Stimulated activated CD8-positive, alpha-beta memory T cell treated with anti-CD3 and anti-CD28 coated beads, Interleukin-15, amount 100 ng/mL, for 24 hours (primary cell): ENCODE measurements at regions not wholly inside any gene's neighbourhood (a gene's known extent, or its start where the extent isn't known, plus 50 kb on each side); places are given as distances from the start of the nearest gene placed in this dataset.

Experiments used
- DNase-seq: peaks from one replicate; pipeline ENCODE4 v3.0.0-alpha.2; 2020; ENCODE audit warnings: low read depth

DNA sequence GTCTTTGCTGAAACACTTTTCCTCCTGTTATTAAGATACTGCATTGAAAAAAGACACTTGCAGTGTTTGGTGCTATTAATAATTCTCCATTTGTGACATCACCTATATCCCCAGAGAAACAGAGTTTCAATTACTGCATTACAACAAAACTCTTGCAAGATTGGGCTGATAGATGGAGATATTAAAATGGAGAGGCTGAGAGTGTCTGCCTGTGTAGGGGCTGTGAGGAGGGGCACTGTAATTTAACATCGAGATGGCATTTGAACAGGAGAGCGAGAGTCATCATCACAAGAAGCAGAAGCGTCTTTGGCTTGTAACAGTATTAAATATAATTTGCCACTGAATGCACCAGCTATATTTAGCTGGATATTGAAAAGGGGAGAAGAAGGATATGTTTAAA lies 316.5 kb downstream of the CDH26 start:
- DNase-seq: no peak

DNA sequence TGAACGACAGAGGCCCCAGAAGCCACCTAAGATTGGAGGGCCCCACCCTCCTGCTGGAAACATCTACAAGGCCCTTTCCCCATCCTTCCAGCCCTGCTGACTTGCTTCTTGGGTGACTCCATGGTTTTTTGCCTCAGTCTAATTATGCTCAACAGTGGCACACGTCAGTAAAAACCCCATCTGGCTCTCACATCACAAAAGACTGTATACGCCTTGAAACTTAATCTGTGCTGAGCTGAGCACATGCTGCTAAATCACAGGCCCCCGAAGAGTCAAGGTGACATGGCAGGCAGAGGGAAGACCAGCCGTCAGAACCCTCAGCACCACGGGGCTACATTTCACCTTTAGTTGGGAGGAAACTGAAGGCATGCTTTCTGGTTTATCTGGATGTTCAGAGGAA lies 323.1 kb downstream of the CDH26 start:
- no peak for DNase-seq

DNA sequence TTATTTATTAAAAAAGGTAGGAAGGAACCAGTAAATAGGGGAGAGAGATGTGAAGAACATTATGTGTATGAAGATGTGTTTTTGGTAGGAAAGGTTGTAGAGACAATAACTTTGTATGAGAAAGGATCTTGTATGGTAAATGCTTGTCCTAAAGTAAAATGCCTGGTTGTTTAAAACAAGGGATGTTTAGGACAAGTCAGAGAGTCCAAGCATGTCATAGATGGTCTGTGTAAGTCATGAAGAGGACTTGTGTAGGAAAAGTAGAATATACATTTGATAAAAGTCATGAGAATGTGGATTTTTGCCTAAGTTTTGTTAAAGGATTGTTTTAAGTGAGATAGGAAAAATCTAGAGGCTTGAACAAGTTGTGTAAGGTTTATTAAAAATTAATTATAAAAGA lies 325.1 kb downstream of the CDH26 start:
- DNase-seq: no peak

DNA sequence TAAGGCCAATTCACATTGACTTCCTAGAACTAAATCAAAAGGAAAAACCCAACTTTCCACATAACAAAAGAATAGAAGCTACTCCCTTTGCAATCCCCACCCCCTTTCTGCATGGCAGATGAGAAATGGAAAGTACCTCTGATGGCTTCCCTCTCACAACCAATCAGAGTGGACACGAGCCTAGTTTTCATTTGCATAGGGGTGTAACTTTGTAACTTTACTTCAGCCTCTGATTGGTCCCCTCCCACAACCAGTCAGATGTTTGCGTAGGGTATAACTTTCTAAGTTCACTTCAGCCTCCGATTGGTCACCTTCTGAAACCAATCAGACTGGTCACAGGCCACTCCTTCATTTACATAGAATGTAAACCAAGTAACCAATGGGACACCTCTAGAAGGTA lies 328.5 kb downstream of the CDH26 start:
- DNase-seq: no peak

GRCh38 chr20:60288945-60289344 lies 330.7 kb downstream of the CDH26 start:
- no peak for DNase-seq

GRCh38 chr20:60292001-60292520 lies 333.8 kb downstream of the CDH26 start:
- no peak for DNase-seq

DNA sequence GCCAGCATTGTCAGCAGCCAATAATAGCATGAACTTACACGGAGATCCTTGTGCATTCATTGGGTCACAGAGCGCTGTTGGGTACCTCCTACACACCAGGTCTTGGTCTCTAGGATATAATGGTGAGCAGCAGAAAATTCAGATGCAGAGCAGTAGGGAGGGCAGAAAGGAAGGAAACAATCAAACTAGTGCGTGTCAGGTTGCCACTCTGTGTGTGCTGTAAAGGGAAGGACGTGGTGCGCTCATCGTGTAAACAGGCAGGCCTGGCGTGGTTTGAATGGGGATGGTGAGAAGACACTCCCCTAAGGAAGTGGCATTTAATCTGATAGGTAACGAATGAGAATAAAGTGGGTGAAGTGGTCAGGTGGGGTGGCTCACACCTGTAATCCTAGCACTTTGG lies 336.4 kb downstream of the CDH26 start:
- no peak for DNase-seq

- DNase-seq: no peak
Observed at GRCh38 chr20:60295214-60295613, 337.0 kb downstream of the CDH26 start.

DNA sequence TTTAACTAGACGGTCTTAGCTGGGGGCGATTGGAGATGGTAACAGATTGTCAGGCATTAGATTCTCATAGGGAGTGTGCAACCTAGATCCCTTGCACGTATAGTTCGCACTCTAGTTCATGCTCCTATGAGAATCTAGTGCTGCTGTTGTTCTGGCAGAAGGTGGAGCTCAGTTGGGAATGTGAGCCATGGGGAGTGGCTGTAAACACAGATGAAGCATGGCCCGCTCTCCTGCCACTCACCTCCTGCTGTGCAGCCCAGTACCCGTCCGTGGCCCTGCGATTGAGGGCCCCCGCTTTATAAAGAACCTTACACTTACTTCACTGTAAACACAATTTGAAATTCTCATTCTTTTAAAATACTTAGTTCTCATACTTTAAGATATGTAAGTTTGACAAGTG lies 339.4 kb downstream of the CDH26 start:
- DNase-seq: no peak

DNA sequence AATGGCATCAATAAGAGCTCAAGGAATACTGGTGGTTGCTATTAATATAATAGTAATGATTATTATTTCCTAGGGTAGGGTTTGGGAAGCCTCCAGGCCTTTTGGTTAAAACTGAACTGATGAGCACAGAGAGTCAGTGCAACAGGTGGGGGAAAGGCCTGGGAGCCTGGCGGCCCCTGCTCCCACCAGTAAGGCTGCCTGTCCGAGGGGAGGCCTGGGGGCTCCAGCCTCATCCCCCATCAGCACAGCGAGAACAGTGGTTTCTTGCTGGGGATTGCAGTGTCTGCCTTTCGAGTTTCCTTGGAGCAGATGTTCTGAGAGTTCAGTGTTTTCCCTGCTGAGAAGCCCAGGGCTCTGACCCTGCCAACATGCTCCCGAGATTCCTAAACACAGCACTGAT lies 340.4 kb downstream of the CDH26 start:
- no peak for DNase-seq

DNA sequence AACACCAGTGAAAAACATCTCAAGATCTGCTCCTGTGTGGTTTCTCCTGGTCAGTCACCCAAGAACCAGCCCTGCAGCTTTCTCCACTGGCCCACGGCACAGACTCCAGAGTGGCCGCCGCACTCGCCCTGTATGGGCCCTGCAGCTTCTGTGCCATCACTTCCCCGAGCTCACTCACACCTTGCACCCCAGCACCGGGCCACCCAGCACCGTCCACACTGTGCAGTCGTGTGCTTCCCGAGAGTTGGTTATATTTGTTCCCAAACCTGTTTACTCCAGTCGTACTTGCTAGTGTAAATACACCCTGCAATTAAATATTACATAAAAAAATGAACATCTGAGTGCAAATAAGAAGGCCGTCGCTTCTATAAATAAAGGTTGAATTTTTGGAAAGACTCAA lies 341.7 kb downstream of the CDH26 start:
- no peak for DNase-seq

DNA sequence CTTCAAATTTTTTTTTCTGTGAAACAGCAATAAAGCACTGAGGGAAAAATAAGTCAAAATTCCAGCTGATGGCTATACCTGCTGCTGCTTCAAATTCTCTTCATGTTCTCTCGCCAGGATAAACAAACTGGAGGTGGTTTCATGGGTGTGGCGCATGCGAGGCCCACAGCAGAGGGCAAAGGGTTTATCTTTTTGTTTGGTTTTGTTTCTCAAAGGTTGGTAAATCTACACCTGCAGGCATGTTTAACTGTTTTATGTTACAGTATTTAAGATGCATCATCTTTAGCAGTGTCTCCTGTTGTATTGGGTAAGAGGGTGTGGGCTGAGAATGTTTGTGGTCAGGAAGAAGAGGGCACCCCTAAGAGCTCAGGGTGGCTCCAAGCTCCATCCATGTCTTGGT lies 342.2 kb downstream of the CDH26 start:
- DNase-seq: no peak

- DNase-seq: no peak
Observed at GRCh38 chr20:60302875-60303274, 344.7 kb downstream of the CDH26 start.

DNA sequence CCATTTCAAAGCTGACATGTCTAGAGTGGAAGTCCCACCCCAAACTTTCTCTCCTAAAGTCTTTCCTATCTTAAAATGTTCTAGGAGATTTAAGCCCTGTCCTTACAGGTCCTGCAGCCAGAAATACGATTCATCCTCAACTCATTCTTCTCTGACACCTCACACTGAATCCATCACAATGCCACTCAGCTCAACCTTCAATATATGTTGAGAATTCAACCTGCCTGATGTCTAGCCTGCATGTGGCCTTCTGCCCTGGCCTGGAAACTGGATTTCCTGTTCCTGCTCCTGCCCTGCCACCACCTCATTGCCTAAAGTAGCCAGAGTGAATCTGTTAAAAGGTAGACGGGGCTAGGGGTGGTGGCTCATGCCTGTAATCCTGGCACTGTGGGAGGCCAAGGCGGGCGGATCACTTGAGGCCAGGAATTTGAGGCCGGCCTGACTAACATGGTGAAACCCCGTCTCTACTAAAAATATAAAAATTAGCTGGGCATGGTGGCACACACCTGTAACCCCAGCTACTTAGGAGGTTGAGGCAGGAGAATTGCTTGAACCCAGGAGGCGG lies 345.9 kb downstream of the CDH26 start:
- no peak for DNase-seq

DNA sequence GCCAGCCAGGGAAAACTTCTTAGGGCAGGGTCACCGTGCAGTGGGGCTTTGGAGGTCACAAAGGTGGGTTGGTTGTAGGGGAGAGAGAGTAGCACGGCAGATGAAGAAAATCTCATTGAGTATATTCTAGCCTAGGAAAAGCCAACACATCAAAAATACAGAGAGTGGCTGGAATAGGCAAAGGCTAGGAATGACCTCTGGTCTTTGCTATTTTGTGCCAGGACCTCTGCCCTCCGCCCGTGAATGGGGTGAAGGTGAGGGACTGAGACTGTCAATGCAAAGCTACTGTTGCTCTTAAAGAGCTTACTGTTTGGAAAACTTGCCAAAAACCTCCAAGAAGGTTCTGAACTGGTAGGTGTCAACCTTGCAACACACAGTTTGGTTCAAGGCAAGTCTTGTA lies 346.7 kb downstream of the CDH26 start:
- no peak for DNase-seq

DNA sequence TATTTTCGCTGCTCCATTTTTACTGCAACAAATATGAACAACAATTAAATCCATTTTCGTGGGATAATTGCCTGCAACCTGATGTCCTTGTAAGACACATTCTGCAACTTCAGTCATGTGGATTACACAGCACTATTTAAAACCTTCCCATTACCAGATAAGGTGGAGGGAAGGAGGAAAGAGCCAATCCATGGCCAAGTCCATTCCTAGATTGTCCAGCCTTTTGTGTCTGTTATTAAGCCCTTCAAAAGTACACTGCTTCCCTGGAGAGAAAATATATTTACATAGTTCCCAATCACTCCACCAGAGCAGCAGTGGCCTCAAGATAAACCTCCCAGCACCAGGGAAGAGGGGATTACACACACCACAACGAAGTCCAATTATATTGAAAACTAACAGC lies 347.9 kb downstream of the CDH26 start:
- no peak for DNase-seq

DNA sequence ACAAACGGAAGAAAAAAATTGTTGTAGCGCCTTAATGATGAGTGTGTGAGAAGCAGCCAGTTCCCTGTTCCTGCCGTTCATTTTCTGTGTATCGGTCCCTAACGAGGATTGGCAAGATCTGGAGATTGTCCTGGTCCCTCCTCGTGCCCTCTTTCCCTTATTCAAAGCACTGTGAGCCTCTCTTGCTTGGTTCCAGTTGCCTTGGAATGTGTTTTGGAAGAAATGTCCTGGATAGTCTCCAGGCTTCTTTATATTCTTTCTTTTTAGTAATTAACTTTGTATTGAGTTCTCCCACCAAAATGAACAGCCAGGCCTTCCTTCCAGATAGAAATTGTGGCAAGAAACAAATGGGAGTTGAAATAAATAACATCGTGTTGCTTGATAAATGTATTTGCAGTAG lies 348.3 kb downstream of the CDH26 start:
- no peak for DNase-seq

- DNase-seq: no peak
Observed at GRCh38 chr20:60310560-60311349, 352.5 kb downstream of the CDH26 start.

GRCh38 chr20:60313191-60313590 lies 355.0 kb downstream of the CDH26 start:
- no peak for DNase-seq

- no peak for DNase-seq
Observed at GRCh38 chr20:60313614-60314013, 355.4 kb downstream of the CDH26 start.

DNA sequence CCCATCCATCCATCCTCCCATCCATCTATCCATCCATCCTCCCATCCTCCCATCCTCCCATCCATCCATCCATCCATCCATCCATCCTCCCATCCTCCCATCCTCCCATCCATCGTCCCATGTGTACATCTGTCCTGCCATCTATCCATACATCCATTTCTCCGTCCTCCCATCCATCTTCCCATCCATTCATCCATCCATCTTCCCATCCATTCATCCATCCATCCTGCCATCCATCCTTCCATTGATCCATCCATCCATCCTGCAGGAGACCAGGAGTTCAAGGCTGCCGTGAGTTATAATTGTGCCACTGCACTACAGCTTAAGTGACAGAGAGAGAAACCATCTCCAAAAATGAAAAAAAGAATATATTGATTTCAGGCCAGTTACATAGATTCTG lies 356.5 kb downstream of the CDH26 start:
- DNase-seq: no peak

- DNase-seq: no peak
Observed at GRCh38 chr20:60316476-60317158, 358.4 kb downstream of the CDH26 start.

- no peak for DNase-seq
Observed at GRCh38 chr20:60317401-60317800, 359.2 kb downstream of the CDH26 start.
